GM18511 (cell line): ENCODE measurements at regions not wholly inside any gene's neighbourhood (a gene's known extent, or its start where the extent isn't known, plus 50 kb on each side); places are given as distances from the start of the nearest gene placed in this dataset.

Experiments used
- ATAC-seq: cut with Tn5 transposase; IDR thresholded peaks from one replicate; pipeline ENCODE4 v1.9.1; 2021; ENCODE audit warnings: mild to moderate bottlenecking, moderate library complexity; ENCODE audit not compliant: unreplicated experiment

- ATAC-seq = no peak
Observed at GRCh38 chr5:38032149-38032548, 192.3 kb upstream of the GDNF start.

- no peak for ATAC-seq
Observed at GRCh38 chr5:38031304-38031703, 191.5 kb upstream of the GDNF start.

GRCh38 chr5:38029397-38030065, 189.7 kb upstream of the GDNF start:
- no peak for ATAC-seq

- no peak for ATAC-seq
Observed at GRCh38 chr5:38023799-38024198, 184.0 kb upstream of the GDNF start.

- no peak for ATAC-seq
Observed at GRCh38 chr5:38023371-38023770, 183.5 kb upstream of the GDNF start.

- ATAC-seq = no peak
Observed at GRCh38 chr5:38022631-38023030, 182.8 kb upstream of the GDNF start.

GRCh38 chr5:38018016-38018415, 178.2 kb upstream of the GDNF start:
- ATAC-seq = no peak

GRCh38 chr5:38013107-38013506, 173.3 kb upstream of the GDNF start:
- no peak for ATAC-seq

GRCh38 chr5:38011668-38012188, 171.9 kb upstream of the GDNF start:
- ATAC-seq = no peak

GRCh38 chr5:38009749-38010358, 170.0 kb upstream of the GDNF start:
- no peak for ATAC-seq

- no peak for ATAC-seq
Observed at GRCh38 chr5:38008198-38008597, 168.4 kb upstream of the GDNF start.

- ATAC-seq = no peak
Observed at GRCh38 chr5:37999593-37999992, 159.8 kb upstream of the GDNF start.

- no peak for ATAC-seq
Observed at GRCh38 chr5:37996918-37997317, 157.1 kb upstream of the GDNF start.

GRCh38 chr5:37994729-37995128, 154.9 kb upstream of the GDNF start:
- no peak for ATAC-seq

- no peak for ATAC-seq
Observed at GRCh38 chr5:37991301-37992299, 151.8 kb upstream of the GDNF start.

GRCh38 chr5:37989884-37990283, 150.0 kb upstream of the GDNF start:
- ATAC-seq = no peak

GRCh38 chr5:37988454-37989046, 148.7 kb upstream of the GDNF start:
- ATAC-seq = no peak

- ATAC-seq = no peak
Observed at GRCh38 chr5:37984300-37984699, 144.5 kb upstream of the GDNF start.

- no peak for ATAC-seq
Observed at GRCh38 chr5:37983463-37983862, 143.6 kb upstream of the GDNF start.

GRCh38 chr5:37979559-37979958, 139.7 kb upstream of the GDNF start:
- ATAC-seq = no peak

- no peak for ATAC-seq
Observed at GRCh38 chr5:37975531-37975930, 135.7 kb upstream of the GDNF start.
